IMR-90 (cell line): ENCODE measurements at regions not wholly inside any gene's neighbourhood (a gene's known extent, or its start where the extent isn't known, plus 50 kb on each side); places are given as distances from the start of the nearest gene placed in this dataset.

ENCODE experiments used
- ATAC-seq: fragments of 200-7000 bp; cut with Tn5 transposase; 2 replicates; pipeline ENCODE4 v1.9.1; 2020; ENCODE audit warnings: low read depth, mild to moderate bottlenecking, moderate library complexity
- BruUV-seq: library from RNA; stranded (reverse); fragments of 400-500 nt; replicated peaks from 2 replicates; lab custom pipeline; 2021; lab: Mats Ljungman, UMichigan
- CTCF ChIA-PET: fragments of 300-600 bp; formaldehyde crosslinking; extraction: SDS; loops from one replicate; lab custom pipeline; 2021; ENCODE audit warnings: antibody characterized with exemption; lab: Yijun Ruan, JAX
- POLR2A ChIA-PET: fragments of 300-600 bp; sonication (Branson Sonifier 250); formaldehyde crosslinking; loops from one replicate; lab custom pipeline; 2022; ENCODE audit warnings: antibody characterized with exemption; ENCODE audit not compliant: unreplicated experiment; lab: Charles Lee
- DNase-seq: peaks from one replicate; pipeline ENCODE4 v3.0.0; 2013
- H2AFZ ChIP-seq: replicated peaks from 2 replicates; pipeline ENCODE3; 2013; ENCODE audit warnings: low read length, mild to moderate bottlenecking; ENCODE audit not compliant: poor library complexity
- H2AK5ac ChIP-seq: 2 replicates; pipeline ENCODE4 v1.6.1; 2013; ENCODE audit warnings: low read depth, low read length, inconsistent platforms
- H2AK9ac ChIP-seq: replicated peaks from 2 replicates; pipeline ENCODE3; 2013; ENCODE audit warnings: mild to moderate bottlenecking, low read depth, low read length, moderate library complexity; ENCODE audit not compliant: poor library complexity
- H2BK120ac ChIP-seq: 2 replicates; pipeline ENCODE4 v1.6.1; 2013; ENCODE audit warnings: low read depth, low read length, inconsistent platforms
- H2BK15ac ChIP-seq: 3 replicates; pipeline ENCODE4 v1.6.1; 2013; ENCODE audit warnings: low read depth, low read length, inconsistent platforms
- H2BK20ac ChIP-seq: 2 replicates; pipeline ENCODE4 v1.6.1; 2013; ENCODE audit warnings: low read depth, mild to moderate bottlenecking, inconsistent platforms, low read length, moderate library complexity
- H2BK5ac ChIP-seq: 2 replicates; pipeline ENCODE4 v1.6.1; 2013; ENCODE audit warnings: mild to moderate bottlenecking, low read depth, low read length, inconsistent platforms; ENCODE audit not compliant: poor library complexity, severe bottlenecking
- H3K14ac ChIP-seq: replicated peaks from 2 replicates; pipeline ENCODE4 v1.6.1; 2013; ENCODE audit warnings: low read depth, low read length, inconsistent platforms
- H3K18ac ChIP-seq: 2 replicates; pipeline ENCODE4 v1.6.1; 2013; ENCODE audit warnings: low read depth, low read length, control low read depth
- H3K23ac ChIP-seq: 2 replicates; pipeline ENCODE4 v1.6.1; 2013; ENCODE audit warnings: low read depth, low read length, inconsistent platforms
- H3K27ac ChIP-seq: 2 replicates; pipeline ENCODE4 v1.5.1; 2013; ENCODE audit warnings: mild to moderate bottlenecking, control low read depth, low read length; ENCODE audit not compliant: insufficient read depth
- H3K27me3 ChIP-seq: 2 replicates; pipeline ENCODE4 v1.6.1; 2013; ENCODE audit warnings: low read length; ENCODE audit not compliant: control insufficient read depth, insufficient read depth
- H3K36me3 ChIP-seq: 2 replicates; pipeline ENCODE4 v1.6.1; 2013; ENCODE audit warnings: low read length, mixed read lengths; ENCODE audit not compliant: control insufficient read depth, insufficient read depth
- H3K4ac ChIP-seq: 2 replicates; pipeline ENCODE4 v1.6.1; 2013; ENCODE audit warnings: low read depth, low read length, inconsistent platforms
- H3K4me1 ChIP-seq: 2 replicates; pipeline ENCODE4 v1.6.1; 2013; ENCODE audit warnings: low read length, mixed read lengths; ENCODE audit not compliant: control insufficient read depth, insufficient read depth
- H3K4me2 ChIP-seq: 2 replicates; pipeline ENCODE4 v1.6.1; 2013; ENCODE audit warnings: low read depth, mild to moderate bottlenecking, control low read depth, low read length, moderate library complexity
- H3K4me3 ChIP-seq: 2 replicates; pipeline ENCODE4 v1.5.1; 2013; ENCODE audit warnings: low read depth, mild to moderate bottlenecking, control low read depth, low read length, moderate library complexity; ENCODE audit not compliant: insufficient read depth
- H3K56ac ChIP-seq: 2 replicates; pipeline ENCODE4 v1.6.1; 2013; ENCODE audit warnings: low read length, inconsistent platforms; ENCODE audit not compliant: insufficient read depth; ENCODE audit errors: extremely low read depth
- H3K79me1 ChIP-seq, 2 experiments: 2 replicates each; pipeline ENCODE4 v1.6.1; 2013; ENCODE audit warnings: low read length in 2 of 2, inconsistent platforms in 1 of 2, low read depth in 1 of 2
- H3K9ac ChIP-seq: 2 replicates; pipeline ENCODE4 v1.6.1; 2013; ENCODE audit warnings: low read depth, low read length, control low read depth
- H3K9me1 ChIP-seq: 2 replicates; pipeline ENCODE4 v1.6.1; 2013; ENCODE audit warnings: low read length, inconsistent platforms; ENCODE audit not compliant: insufficient read depth
- H3K9me3 ChIP-seq: 2 replicates; pipeline ENCODE4 v1.6.1; 2013; ENCODE audit warnings: low read length; ENCODE audit not compliant: control insufficient read depth, insufficient read depth
- H4K20me1 ChIP-seq: 2 replicates; pipeline ENCODE4 v1.6.1; 2013; ENCODE audit warnings: low read length, inconsistent platforms; ENCODE audit not compliant: insufficient read depth
- H4K5ac ChIP-seq: 2 replicates; pipeline ENCODE4 v1.6.1; 2013; ENCODE audit warnings: mild to moderate bottlenecking, low read depth, low read length, control low read depth
- H4K8ac ChIP-seq, 2 experiments: 2 replicates each; pipeline ENCODE4 v1.6.1; 2013; ENCODE audit warnings: low read depth in 2 of 2, low read length in 2 of 2, control low read depth in 1 of 2, inconsistent platforms in 1 of 2
- H4K91ac ChIP-seq: 2 replicates; pipeline ENCODE4 v1.6.1; 2013; ENCODE audit warnings: low read depth, low read length, inconsistent platforms; ENCODE audit not compliant: insufficient read depth
- CEBPB ChIP-seq: IDR thresholded peaks from 2 replicates; pipeline ENCODE4 v1.6.1; 2012; ENCODE audit warnings: low read depth, low read length, improper control_type of control experiment
- CHD1 ChIP-seq: IDR thresholded peaks from 2 replicates; pipeline ENCODE4 v1.6.1; 2012; ENCODE audit warnings: low read depth, low read length, improper control_type of control experiment
- MAFK ChIP-seq: IDR thresholded peaks from 2 replicates; pipeline ENCODE4 v1.6.1; 2012; ENCODE audit warnings: low read depth, low read length, improper control_type of control experiment
- USF2 ChIP-seq: fragments of 150-350 bp; IDR thresholded peaks from 2 replicates; pipeline ENCODE4 v1.6.1; 2017; ENCODE audit warnings: mild to moderate bottlenecking, antibody characterized with exemption, low read length, low read depth
- WGBS, 2 experiments: methylation state at CpG; one replicate each; pipeline versions ENCODE4 v1.1.5 to v1.1.7; 2013; ENCODE audit warnings: missing lambda C conversion rate in 2 of 2; ENCODE audit not compliant: insufficient read length in 1 of 2; ENCODE audit errors: extremely low coverage in 2 of 2; 5-methylcytosine and 5-hydroxymethylcytosine counted together
- dilution Hi-C: fragments of 300-500 bp; cut with HindIII; formaldehyde crosslinking; loops from one replicate; pipeline ENCODE4 v1.14.3; 2018; ENCODE audit warnings: low sequenced_read_pairs; ENCODE audit not compliant: unreplicated experiment
- in situ Hi-C: fragments of 300-500 bp; cut with MboI; formaldehyde crosslinking; loops from 3 replicates; pipeline ENCODE4 v1.14.3; 2019; ENCODE audit warnings: low sequenced_read_pairs, inconsistent platforms, mixed read lengths
- intact Hi-C: fragments of 100-400 bp; cut with micrococcal nuclease; formaldehyde crosslinking; loops from 2 replicates; pipeline ENCODE4 v1.10.0; 2022

DNA sequence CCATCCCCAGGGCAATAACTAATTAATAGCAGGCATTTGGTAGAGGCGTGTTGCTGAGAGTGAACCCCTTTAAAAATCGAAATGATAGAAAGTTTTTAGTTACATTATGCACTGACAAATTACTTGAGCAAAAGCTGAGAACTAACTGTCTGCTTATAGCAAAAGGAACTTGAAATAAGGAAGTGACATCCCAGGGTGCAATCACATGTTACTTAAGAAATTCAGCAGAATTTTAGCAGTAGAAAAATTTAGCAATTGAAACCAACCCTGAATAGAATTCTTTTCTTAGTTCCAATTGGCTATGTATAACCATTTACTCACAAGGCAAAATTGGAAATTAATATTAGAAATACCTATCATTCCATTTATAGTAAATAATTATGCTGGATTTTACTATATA is 139.5 kb upstream of the SAMSN1 start:
- no CpG with 5 or more reads among the region's 2 CpGs for WGBS, 2 experiments
- Histone ChIP-seq H4K20me1 (no peaks in the 10 kb centered on the region), H4K8ac (no peak overlapping the region), H2AK9ac (no peak overlapping the region), H2AFZ (no peak overlapping the region), H3K14ac (no peak overlapping the region), H2BK120ac (no peak overlapping the region), H3K4me1 (no peaks in the 10 kb centered on the region), H3K27ac (no peak overlapping the region), H3K9me3 (no peaks in the 10 kb centered on the region), H3K18ac (no peak overlapping the region), H3K4me2 (no peak overlapping the region), H4K5ac (no peak overlapping the region), H3K4me3 (no peak overlapping the region), H3K9ac (no peak overlapping the region), H3K27me3 (no peaks in the 10 kb centered on the region), H4K91ac (no peak overlapping the region), H3K9me1 (no peaks in the 10 kb centered on the region), H3K79me1 (no peaks in the 10 kb centered on the region), H2AK5ac (no peak overlapping the region), H2BK5ac (no peak overlapping the region), H2BK15ac (no peak overlapping the region), H3K36me3 (no peaks in the 10 kb centered on the region), H2BK20ac (no peak overlapping the region), H3K56ac (no peak overlapping the region), H3K4ac (no peak overlapping the region), H3K23ac (no peak overlapping the region)
- DNase-seq, result no peak
- TF ChIP-seq MAFK, result no peak
- TF ChIP-seq CHD1, result no peak
- TF ChIP-seq USF2, result no peak
- TF ChIP-seq CEBPB, result no peak
- no peak for ATAC-seq
- dilution Hi-C loops, result no loop called here
- CTCF ChIA-PET, result no interaction called here
- POLR2A ChIA-PET, result no interaction called here
- intact Hi-C loops, result no loop called here
- no TSS peak for BruUV-seq
- in situ Hi-C loops, result no loop called here
